IMR-90 (cell line): ENCODE measurements at regions not wholly inside any gene's neighbourhood (a gene's known extent, or its start where the extent isn't known, plus 50 kb on each side); places are given as distances from the start of the nearest gene placed in this dataset.

ENCODE experiments used
- MAZ ChIP-seq: IDR thresholded peaks from 2 replicates; pipeline ENCODE4 v1.6.1; 2012; ENCODE audit warnings: low read depth, mild to moderate bottlenecking, low read length, improper control_type of control experiment, moderate library complexity, borderline replicate concordance
- TF ChIP-seq, protein P1 (sequence below): conservative IDR thresholded peaks from 2 replicates; pipeline ENCODE4 v1.5.1; 2012; ENCODE audit warnings: mild to moderate bottlenecking, low read depth, low read length, improper control_type of control experiment
- TF ChIP-seq, protein P2 (sequence below): fragments of 150-350 bp; IDR thresholded peaks from 2 replicates; pipeline ENCODE4 v1.6.1; 2016; ENCODE audit warnings: low read depth, mild to moderate bottlenecking, low read length, moderate library complexity, borderline replicate concordance

DNA sequence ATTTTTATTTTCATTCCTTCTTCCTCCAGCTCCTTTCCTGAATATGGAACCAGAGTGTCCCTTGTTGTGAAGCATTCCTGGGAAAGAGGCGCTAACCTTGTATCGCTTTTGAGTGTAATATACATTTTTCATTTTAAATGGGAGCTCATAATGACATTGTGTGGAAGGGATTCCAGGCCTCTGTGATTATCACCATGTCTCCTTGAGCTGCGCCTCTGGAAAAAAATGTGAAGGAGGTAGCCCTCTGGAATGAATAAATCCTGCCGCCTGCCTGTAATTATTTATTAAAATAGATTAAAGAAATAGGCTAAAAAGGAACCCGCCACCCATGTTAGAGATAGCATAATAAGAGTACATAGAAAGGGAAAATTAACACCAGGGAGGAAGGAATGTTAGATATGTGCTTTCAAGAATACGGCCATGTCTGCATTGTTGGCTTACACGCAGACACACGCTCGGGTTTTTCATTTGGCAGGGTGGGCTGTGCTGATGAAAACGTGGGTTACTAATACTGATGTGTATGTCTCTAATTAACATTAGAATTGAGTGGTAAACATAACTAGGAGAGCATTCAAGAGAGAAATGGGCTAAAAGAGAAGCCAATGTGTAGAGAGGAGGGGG lies 138.5 kb downstream of the LINC00237 start:
- TF ChIP-seq, protein P1, sequence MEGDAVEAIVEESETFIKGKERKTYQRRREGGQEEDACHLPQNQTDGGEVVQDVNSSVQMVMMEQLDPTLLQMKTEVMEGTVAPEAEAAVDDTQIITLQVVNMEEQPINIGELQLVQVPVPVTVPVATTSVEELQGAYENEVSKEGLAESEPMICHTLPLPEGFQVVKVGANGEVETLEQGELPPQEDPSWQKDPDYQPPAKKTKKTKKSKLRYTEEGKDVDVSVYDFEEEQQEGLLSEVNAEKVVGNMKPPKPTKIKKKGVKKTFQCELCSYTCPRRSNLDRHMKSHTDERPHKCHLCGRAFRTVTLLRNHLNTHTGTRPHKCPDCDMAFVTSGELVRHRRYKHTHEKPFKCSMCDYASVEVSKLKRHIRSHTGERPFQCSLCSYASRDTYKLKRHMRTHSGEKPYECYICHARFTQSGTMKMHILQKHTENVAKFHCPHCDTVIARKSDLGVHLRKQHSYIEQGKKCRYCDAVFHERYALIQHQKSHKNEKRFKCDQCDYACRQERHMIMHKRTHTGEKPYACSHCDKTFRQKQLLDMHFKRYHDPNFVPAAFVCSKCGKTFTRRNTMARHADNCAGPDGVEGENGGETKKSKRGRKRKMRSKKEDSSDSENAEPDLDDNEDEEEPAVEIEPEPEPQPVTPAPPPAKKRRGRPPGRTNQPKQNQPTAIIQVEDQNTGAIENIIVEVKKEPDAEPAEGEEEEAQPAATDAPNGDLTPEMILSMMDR, result no peak
- no peak for TF ChIP-seq MAZ
- TF ChIP-seq, protein P2, sequence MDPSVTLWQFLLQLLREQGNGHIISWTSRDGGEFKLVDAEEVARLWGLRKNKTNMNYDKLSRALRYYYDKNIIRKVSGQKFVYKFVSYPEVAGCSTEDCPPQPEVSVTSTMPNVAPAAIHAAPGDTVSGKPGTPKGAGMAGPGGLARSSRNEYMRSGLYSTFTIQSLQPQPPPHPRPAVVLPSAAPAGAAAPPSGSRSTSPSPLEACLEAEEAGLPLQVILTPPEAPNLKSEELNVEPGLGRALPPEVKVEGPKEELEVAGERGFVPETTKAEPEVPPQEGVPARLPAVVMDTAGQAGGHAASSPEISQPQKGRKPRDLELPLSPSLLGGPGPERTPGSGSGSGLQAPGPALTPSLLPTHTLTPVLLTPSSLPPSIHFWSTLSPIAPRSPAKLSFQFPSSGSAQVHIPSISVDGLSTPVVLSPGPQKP, result no peak
